Adrenal gland (tissue), 9 donors: ENCODE measurements at regions not wholly inside any gene's neighbourhood (a gene's known extent, or its start where the extent isn't known, plus 50 kb on each side); places are given as distances from the start of the nearest gene placed in this dataset.
"Not testable (repeated sequence)": the region's sequence is repeated elsewhere in the genome, so short reads cannot be mapped to it uniquely, and the experiment has no call there.

Experiments
- DNase-seq, 7 donors: peaks; one replicate each; pipeline ENCODE4 v3.0.0-alpha.2; 2019 to 2020
- H3K27ac ChIP-seq, 5 donors: fragments of 200-600 bp; sonication (generic) in 4 of 5; 1 replicate in 3 of 5; 2 replicates in 2 of 5; pipeline versions ENCODE4 v1.5.1 to v1.8.0; 2016 to 2020; ENCODE audit warnings: mild to moderate bottlenecking in 1 of 5
- H3K27me3 ChIP-seq: fragments of 200-600 bp; 2 replicates; pipeline ENCODE4 v1.8.0; 2021
- H3K36me3 ChIP-seq, 2 donors: fragments of 200-600 bp; replicated peaks in 1 of 2; 1 replicate in 1 of 2; 2 replicates in 1 of 2; pipeline versions ENCODE4 v1.5.1 to v1.8.0; 2018 to 2022
- H3K4me1 ChIP-seq, 2 donors: fragments of 200-600 bp; replicated peaks in 1 of 2; 1 replicate in 1 of 2; 2 replicates in 1 of 2; pipeline versions ENCODE4 v1.5.1 to v1.8.0; 2018 to 2021
- H3K4me3 ChIP-seq, 4 donors: fragments of 200-600 bp; sonication (generic) in 3 of 4; one replicate each; pipeline ENCODE4 v1.5.1; 2016 to 2018
- H3K9me3 ChIP-seq, 3 donors: fragments of 200-600 bp; sonication (generic) in 1 of 3; replicated peaks in 1 of 3; 1 replicate in 2 of 3; 2 replicates in 1 of 3; pipeline versions ENCODE4 v1.5.1 to v1.8.0; 2016 to 2021
- WGBS, 4 donors: extraction: QIAGEN DNeasy Blood & Tissue Kit in 2 of 4; methylation state at CpG; one replicate each; pipeline versions ENCODE4 v1.1.5 to v1.1.7; 2013 to 2017; 5-methylcytosine and 5-hydroxymethylcytosine counted together
- intact Hi-C, 2 donors: fragments of 100-400 bp; cut with DNase I; formaldehyde crosslinking; loops; one replicate each; pipeline versions ENCODE4 v1.14.1 to v1.15.0; 2022 to 2023
- small RNA-seq, 2 donors: library from RNA; depleted of rRNA; stranded (forward); fragments of <200 nt; gene quantifications; one replicate each; pipeline ENCODE3, GENCODE V24; 2016
- donor health status: healthy with polysubstance abuse.
- donor health status: Bipolar disorder and iron deficiency.
- donor health status: DM: yes; HTN: yes; CAD: no.
- donor health status: DM: no; HTN: no; CAD: no.
- donor health status: DM: no; HTN: no; CAD: no.

- H3K4me3 ChIP-seq, H3K27me3 ChIP-seq, H3K4me1 ChIP-seq, intact Hi-C loops, DNase-seq, H3K36me3 ChIP-seq, H3K9me3 ChIP-seq, H3K27ac ChIP-seq: not testable (repeated sequence)
- 62 to 84% (median 83%) methylated on average over 1 to 3 of the region's 3 CpGs; no CpG with 5 or more reads in 1 of the 4 donors for WGBS, 4 donors
Measured at GRCh38 chr9:64012014-64012413, 1273.0 kb downstream of the FOXD4L5 start.

DNA sequence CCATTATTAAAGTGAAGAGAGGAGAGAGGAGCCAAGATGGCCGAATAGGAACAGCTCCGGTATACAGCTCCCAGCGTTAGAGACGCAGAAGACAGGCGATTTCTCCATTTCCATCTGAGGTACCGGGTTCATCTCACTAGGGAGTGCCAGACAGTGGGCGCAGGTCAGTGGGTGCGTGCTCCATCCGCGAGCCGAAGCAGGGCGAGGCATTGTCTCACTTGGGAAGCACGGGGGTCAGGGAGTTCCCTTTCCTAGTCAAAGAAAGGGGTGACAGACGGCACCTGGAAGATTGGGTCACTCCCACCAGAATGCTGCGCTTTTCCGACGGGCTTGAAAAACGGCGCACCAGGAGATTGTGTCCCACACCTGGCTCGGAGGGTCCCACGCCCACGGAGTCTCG, 1305.3 kb downstream of the FOXD4L5 start:
- H3K9me3 ChIP-seq, H3K4me1 ChIP-seq, H3K4me3 ChIP-seq, H3K27ac ChIP-seq, H3K27me3 ChIP-seq, H3K36me3 ChIP-seq, intact Hi-C loops: not testable (repeated sequence)
- WGBS, 4 donors, result 74 to 85% (median 81%) methylated on average over 15 to 23 of the region's 23 CpGs
- peak in 1 of 7 donors; percentile 42 for DNase-seq

Small RNA genes lying in the stretch of these regions (small RNA-seq; reads per million reads assigned to genes)
- gene RF00026, result 0 reads per million in 2 donors
